Uterus (tissue), 2 donors: ENCODE measurements at regions not wholly inside any gene's neighbourhood (a gene's known extent, or its start where the extent isn't known, plus 50 kb on each side); places are given as distances from the start of the nearest gene placed in this dataset.

Experiments
- POLR2A ChIP-seq, 2 donors: fragments of 450-650 bp; IDR thresholded peaks; one replicate each; pipeline ENCODE4 v1.6.1; 2016; ENCODE audit warnings: antibody characterized with exemption in 2 of 2, mild to moderate bottlenecking in 1 of 2, moderate library complexity in 1 of 2
- TF ChIP-seq, protein P1 (sequence below), 4 experiments: fragments of 200-600 bp in 2 of 4; fragments of 450-650 bp in 2 of 4; sonication (generic) in 2 of 4; IDR thresholded peaks; one replicate each; pipeline ENCODE4 v1.5.1; 2016 to 2019; ENCODE audit warnings: antibody characterized with exemption in 4 of 4, mild to moderate bottlenecking in 2 of 4, moderate library complexity in 1 of 4

DNA sequence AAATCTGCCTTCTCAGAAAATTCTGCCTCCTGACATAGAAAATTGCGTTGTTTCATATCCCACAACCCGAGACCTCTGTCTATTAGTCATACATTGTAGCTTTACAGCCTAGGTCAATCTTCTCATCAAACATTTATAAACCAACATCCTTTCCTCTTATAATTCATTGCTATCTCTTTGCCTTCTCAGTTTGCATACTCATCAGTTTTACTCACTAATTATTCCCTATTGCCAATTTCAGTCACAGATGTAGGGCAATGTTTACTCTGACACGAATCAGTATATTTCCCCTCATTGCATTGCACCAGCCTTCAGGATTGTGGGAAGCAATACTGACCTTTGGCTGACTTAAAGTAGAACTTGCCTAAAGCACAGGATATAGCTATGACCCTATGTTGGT is 247.2 kb downstream of the CEMIP2 start:
- TF ChIP-seq POLR2A (IDR thresholded peaks at IDR 0.05) = no peak
- TF ChIP-seq, protein P1, sequence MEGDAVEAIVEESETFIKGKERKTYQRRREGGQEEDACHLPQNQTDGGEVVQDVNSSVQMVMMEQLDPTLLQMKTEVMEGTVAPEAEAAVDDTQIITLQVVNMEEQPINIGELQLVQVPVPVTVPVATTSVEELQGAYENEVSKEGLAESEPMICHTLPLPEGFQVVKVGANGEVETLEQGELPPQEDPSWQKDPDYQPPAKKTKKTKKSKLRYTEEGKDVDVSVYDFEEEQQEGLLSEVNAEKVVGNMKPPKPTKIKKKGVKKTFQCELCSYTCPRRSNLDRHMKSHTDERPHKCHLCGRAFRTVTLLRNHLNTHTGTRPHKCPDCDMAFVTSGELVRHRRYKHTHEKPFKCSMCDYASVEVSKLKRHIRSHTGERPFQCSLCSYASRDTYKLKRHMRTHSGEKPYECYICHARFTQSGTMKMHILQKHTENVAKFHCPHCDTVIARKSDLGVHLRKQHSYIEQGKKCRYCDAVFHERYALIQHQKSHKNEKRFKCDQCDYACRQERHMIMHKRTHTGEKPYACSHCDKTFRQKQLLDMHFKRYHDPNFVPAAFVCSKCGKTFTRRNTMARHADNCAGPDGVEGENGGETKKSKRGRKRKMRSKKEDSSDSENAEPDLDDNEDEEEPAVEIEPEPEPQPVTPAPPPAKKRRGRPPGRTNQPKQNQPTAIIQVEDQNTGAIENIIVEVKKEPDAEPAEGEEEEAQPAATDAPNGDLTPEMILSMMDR (IDR thresholded peaks at IDR 0.05) = no peak
